OCI-LY3 (cell line): ENCODE measurements at regions not wholly inside any gene's neighbourhood (a gene's known extent, or its start where the extent isn't known, plus 50 kb on each side); places are given as distances from the start of the nearest gene placed in this dataset.

Experiments
- CTCF ChIP-seq: fragments of 200-600, 300-600 bp; sonication (generic); IDR thresholded peaks from 2 replicates; pipeline ENCODE4 v1.5.1; 2014; ENCODE audit warnings: antibody characterized with exemption, low read length, low read depth
- EZH2phosphoT487 ChIP-seq: fragments of 200-600 bp; shearing (Covaris generic); IDR thresholded peaks from 2 replicates; pipeline ENCODE4 v1.6.1; 2018; ENCODE audit warnings: antibody characterized with exemption, mixed run types, low read depth

DNA sequence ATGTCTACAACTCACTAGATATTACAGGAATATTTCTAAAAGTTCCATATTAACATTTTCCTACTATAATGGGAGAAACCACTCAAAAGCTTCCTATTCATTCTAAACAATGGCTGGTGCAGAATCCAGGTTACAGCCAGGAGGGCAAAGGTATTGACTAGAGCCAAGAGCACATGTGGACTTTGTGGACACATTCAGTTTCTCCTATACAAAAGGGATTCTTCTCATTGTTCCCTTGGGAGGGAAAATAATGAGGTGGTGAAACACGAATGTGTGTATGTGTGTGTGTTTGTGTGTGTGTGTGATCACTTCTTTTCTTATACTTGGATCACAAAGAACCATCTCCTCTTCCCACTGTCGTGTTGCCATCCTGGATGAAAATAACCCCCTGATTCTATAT is 1000.0 kb downstream of the ADGRL2 start:
- TF ChIP-seq CTCF (no peak), EZH2phosphoT487 (no peak)
